HUES48 (cell line): ENCODE measurements at regions not wholly inside any gene's neighbourhood (a gene's known extent, or its start where the extent isn't known, plus 50 kb on each side); places are given as distances from the start of the nearest gene placed in this dataset.

ENCODE experiments used
- H3K27ac ChIP-seq: one replicate; pipeline ENCODE4 v1.7.0; 2013; ENCODE audit warnings: low read depth, low read length, inconsistent platforms
- H3K27me3 ChIP-seq: 2 replicates; pipeline ENCODE4 v1.6.1; 2013; ENCODE audit warnings: mild to moderate bottlenecking, low read length; ENCODE audit not compliant: control insufficient read depth, insufficient read depth
- H3K36me3 ChIP-seq: 2 replicates; pipeline ENCODE4 v1.6.1; 2013; ENCODE audit warnings: low read length; ENCODE audit not compliant: control insufficient read depth, insufficient read depth
- H3K4me1 ChIP-seq: 2 replicates; pipeline ENCODE4 v1.6.1; 2013; ENCODE audit warnings: mild to moderate bottlenecking, low read length; ENCODE audit not compliant: control insufficient read depth, insufficient read depth
- H3K4me3 ChIP-seq: 2 replicates; pipeline ENCODE4 v1.5.1; 2013; ENCODE audit warnings: mild to moderate bottlenecking, low read depth, low read length
- H3K9ac ChIP-seq: 2 replicates; pipeline ENCODE4 v1.6.1; 2013; ENCODE audit warnings: mild to moderate bottlenecking, low read depth, low read length, moderate library complexity
- H3K9me3 ChIP-seq: 2 replicates; pipeline ENCODE4 v1.6.1; 2013; ENCODE audit warnings: low read length; ENCODE audit not compliant: control insufficient read depth, insufficient read depth

DNA sequence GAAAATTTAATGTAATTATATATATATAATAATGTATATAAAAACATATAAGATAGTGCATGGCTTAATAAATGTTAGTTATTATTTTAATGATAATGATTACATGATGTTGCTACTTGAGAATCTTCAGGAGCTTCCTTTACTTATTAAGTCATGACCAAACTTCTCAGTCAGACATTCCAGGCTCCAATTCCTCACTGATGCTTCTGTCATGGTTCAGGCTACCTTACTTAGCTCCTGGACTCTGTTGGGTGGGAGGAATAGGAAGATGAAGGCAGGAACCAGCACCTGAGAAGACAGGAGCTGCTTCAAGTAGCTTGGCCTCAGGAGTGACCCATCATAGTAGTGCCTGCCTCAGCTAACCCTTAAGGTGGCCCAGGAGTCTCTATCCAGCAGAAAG lies 55.0 kb upstream of the EEPD1 start:
- Histone ChIP-seq H3K4me3 (no peak overlapping the region), H3K27ac (no peak overlapping the region), H3K9ac (no peak overlapping the region), H3K36me3 (no peaks in the 10 kb centered on the region), H3K4me1 (no peaks in the 10 kb centered on the region), H3K27me3 (no peaks in the 10 kb centered on the region), H3K9me3 (no peaks in the 10 kb centered on the region; the same call in 1 of the 2 replicates)

GRCh38 chr7:36100226-36100625 lies 52.8 kb upstream of the EEPD1 start:
- no peak overlapping the region for H3K9ac ChIP-seq
- H3K9me3 ChIP-seq = no peaks in the 10 kb centered on the region
- H3K27me3 ChIP-seq = no peaks in the 10 kb centered on the region
- H3K4me3 ChIP-seq = no peak overlapping the region
- H3K36me3 ChIP-seq = no peaks in the 10 kb centered on the region
- no peak overlapping the region for H3K27ac ChIP-seq
- no peaks in the 10 kb centered on the region for H3K4me1 ChIP-seq

GRCh38 chr7:36100634-36101033 lies 52.4 kb upstream of the EEPD1 start:
- Histone ChIP-seq H3K9ac (no peak overlapping the region), H3K27ac (no peak overlapping the region), H3K4me1 (no peaks in the 10 kb centered on the region), H3K27me3 (no peaks in the 10 kb centered on the region), H3K36me3 (no peaks in the 10 kb centered on the region), H3K4me3 (no peak overlapping the region), H3K9me3 (no peaks in the 10 kb centered on the region)
